Loucy (cell line): ENCODE measurements at regions not wholly inside any gene's neighbourhood (a gene's known extent, or its start where the extent isn't known, plus 50 kb on each side); places are given as distances from the start of the nearest gene placed in this dataset.

Experiments used
- CTCF ChIP-seq: fragments of 200-600 bp; sonication (generic); conservative IDR thresholded peaks from 2 replicates; pipeline ENCODE4 v1.5.1; 2014; ENCODE audit warnings: mild to moderate bottlenecking, antibody characterized with exemption, low read length
- EZH2phosphoT487 ChIP-seq: fragments of 200-600 bp; IDR thresholded peaks from 2 replicates; pipeline ENCODE4 v1.6.1; 2018; ENCODE audit warnings: antibody characterized with exemption, mild to moderate bottlenecking, moderate library complexity, borderline replicate concordance

- no peak for TF ChIP-seq EZH2phosphoT487
- TF ChIP-seq CTCF, result no peak
Measured at GRCh38 chr14:80037349-80037748, 174.0 kb downstream of the DIO2 start.
